ENCODE measurements at regions not wholly inside any gene's neighbourhood (a gene's known extent, or its start where the extent isn't known, plus 50 kb on each side); places are given as distances from the start of the nearest gene placed in this dataset.

- TF ChIP-seq POLR2A (IDR thresholded peaks at IDR 0.05; ENCODE audit: low read depth, low read length) (no peak), POLR2AphosphoS5 (IDR thresholded peaks at IDR 0.05; ENCODE audit: low read depth, low read length) (no peak), TAF1 (IDR thresholded peaks at IDR 0.05; ENCODE audit: borderline replicate concordance, low read depth, low read length) (no peak)
These were observed 457.9 kb downstream of the TSN start for GRCh38 chr2:122213312-122213711.
